Mesodermal cell (in vitro differentiated cells): ENCODE measurements at regions not wholly inside any gene's neighbourhood (a gene's known extent, or its start where the extent isn't known, plus 50 kb on each side); places are given as distances from the start of the nearest gene placed in this dataset.
"Not testable (repeated sequence)": the region's sequence is repeated elsewhere in the genome, so short reads cannot be mapped to it uniquely, and the experiment has no call there.

ENCODE experiments used
- H3K27ac ChIP-seq: 2 replicates; pipeline ENCODE4 v1.7.0; 2013; ENCODE audit warnings: mild to moderate bottlenecking, low read depth, low read length, moderate library complexity; ENCODE audit not compliant: severe bottlenecking
- H3K36me3 ChIP-seq: 2 replicates; pipeline ENCODE4 v1.7.1; 2013; ENCODE audit warnings: mild to moderate bottlenecking, low read length, moderate library complexity; ENCODE audit not compliant: control insufficient read depth, insufficient read depth
- H3K4me1 ChIP-seq: one replicate; pipeline ENCODE4 v1.7.1; 2013; ENCODE audit warnings: mild to moderate bottlenecking, low read length; ENCODE audit not compliant: insufficient read depth, control insufficient read depth, poor library complexity, severe bottlenecking
- H3K4me3 ChIP-seq: 2 replicates; pipeline ENCODE4 v1.7.0; 2013; ENCODE audit warnings: low read length, control low read depth, mild to moderate bottlenecking; ENCODE audit not compliant: insufficient read depth, poor library complexity, severe bottlenecking; ENCODE audit errors: extremely low read depth
- H3K9me3 ChIP-seq: 2 replicates; pipeline ENCODE4 v1.7.1; 2013; ENCODE audit warnings: mild to moderate bottlenecking, low read length, moderate library complexity; ENCODE audit not compliant: control insufficient read depth
- WGBS, 2 experiments: methylation state at CpG; one replicate each; pipeline ENCODE4 v1.1.5; 2013; ENCODE audit warnings: missing lambda C conversion rate in 2 of 2; ENCODE audit not compliant: insufficient coverage in 2 of 2; 5-methylcytosine and 5-hydroxymethylcytosine counted together

DNA sequence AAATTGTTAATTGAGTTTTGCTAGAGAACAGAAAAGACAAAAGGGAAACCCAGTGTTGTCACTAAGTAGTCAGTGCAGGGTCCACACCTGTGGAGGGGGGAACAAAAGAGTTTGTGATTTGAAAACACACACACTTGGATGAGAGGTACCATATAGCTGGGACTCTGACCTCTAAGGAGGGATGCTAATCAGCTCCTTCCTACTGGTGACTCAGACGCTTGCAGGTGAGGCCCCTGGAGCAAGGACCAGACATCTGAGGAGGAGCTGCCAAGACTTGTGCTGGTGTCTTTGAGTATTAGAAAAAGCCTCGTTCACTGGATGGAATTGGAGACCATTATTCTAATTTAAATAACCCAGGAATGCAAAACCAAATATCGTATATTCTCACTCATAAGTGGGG is 146.4 kb upstream of the MAP2 start:
- Histone ChIP-seq H3K4me1 (no peaks in the 10 kb centered on the region), H3K36me3 (no peaks in the 10 kb centered on the region), H3K27ac (no peak overlapping the region), H3K4me3 (no peak overlapping the region), H3K9me3 (no peaks in the 10 kb centered on the region)
- WGBS, 2 experiments = 100% methylated on average over 1 of the region's 3 CpGs; no CpG with 5 or more reads in 1 of the 2 experiments

DNA sequence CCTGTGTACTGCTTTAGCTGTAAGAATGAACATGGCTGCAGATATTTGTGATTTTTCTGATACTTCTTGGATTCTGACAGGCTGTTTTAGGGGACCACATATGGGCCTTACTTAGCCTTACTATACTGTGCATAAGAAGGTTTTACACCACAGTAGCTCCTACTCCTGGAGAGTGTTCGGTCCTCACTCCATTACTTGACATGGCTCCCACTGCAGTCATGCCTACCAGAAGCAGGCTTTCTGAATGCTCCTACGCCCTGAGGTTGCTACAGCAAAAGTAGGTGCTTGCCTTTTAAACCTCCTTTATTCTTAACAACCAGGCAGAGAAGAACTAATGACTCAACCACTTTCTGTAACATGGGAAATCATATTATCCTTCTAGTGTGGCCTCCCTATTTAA is 125.2 kb upstream of the MAP2 start:
- Histone ChIP-seq H3K27ac (no peak overlapping the region), H3K4me1 (no peaks in the 10 kb centered on the region), H3K4me3 (no peak overlapping the region), H3K9me3 (no peaks in the 10 kb centered on the region), H3K36me3 (no peaks in the 10 kb centered on the region)
- WGBS, 2 experiments = 73 to 83% methylated on average over 2 of the region's 2 CpGs

DNA sequence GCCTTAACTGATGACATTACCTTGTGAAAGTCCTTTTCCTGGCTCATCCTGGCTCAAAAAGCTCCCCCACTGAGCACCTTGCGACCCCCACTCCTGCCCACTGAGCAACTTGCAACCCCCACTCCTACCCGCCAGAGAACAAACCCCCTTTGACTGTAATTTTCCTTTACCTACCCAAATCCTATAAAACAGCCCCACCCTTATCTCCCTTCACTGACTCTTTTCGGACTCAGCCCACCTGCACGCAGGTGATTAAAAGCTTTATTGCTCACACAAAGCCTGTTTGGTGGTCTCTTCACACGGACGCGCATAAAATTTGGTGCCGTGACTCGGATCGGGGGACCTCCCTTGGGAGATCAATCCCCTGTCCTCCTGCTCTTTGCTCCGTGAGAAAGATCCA is 124.4 kb upstream of the MAP2 start:
- 28 to 31% methylated on average over 2 of the region's 11 CpGs for WGBS, 2 experiments
- H3K4me3 ChIP-seq, H3K4me1 ChIP-seq, H3K9me3 ChIP-seq, H3K36me3 ChIP-seq, H3K27ac ChIP-seq: not testable (repeated sequence)

DNA sequence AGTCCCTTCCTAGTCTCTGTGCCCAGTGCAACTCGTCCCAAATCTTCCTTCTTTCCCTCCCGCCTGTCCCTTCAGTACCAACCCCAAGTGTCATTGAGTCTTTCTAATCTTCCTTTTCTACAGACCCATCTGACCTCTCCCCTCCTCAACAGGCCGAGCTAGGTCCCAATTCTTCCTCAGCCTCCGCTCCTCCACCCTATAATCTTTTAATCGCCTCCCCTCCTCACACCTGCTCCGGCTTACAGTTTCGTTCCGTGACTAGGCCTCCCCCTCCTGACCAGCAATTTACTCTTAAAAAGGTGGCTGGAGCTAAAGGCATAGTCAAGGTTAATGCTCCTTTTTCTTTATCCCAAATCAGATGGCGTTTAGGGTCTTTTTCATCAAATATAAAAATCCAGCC is 123.1 kb upstream of the MAP2 start:
- not testable (repeated sequence) for H3K9me3 ChIP-seq, H3K4me1 ChIP-seq, H3K36me3 ChIP-seq, H3K4me3 ChIP-seq, H3K27ac ChIP-seq
- 29 to 44% methylated on average over 1 to 6 of the region's 9 CpGs for WGBS, 2 experiments

DNA sequence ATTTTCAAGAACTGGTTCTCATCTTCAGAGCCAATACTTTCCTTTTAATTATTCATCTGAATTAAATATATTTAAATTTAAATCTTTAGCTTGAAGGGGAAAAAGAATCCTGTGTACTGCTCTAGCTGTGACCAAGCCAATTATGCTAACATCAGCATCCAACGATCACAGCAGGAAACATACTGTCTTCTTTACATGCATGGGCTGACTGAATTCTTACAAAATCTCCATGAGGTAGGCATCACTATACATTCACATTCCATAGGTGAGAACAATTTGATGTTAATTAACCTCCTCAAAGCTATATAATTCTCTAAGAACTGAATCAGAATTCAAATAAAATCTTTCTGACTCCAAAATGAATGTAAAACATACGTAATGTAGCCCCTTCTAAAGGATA is 118.8 kb upstream of the MAP2 start:
- H3K4me3 ChIP-seq = no peak overlapping the region
- H3K27ac ChIP-seq = no peak overlapping the region
- no peaks in the 10 kb centered on the region for H3K9me3 ChIP-seq
- H3K36me3 ChIP-seq = no peaks in the 10 kb centered on the region
- WGBS, 2 experiments = 58 to 80% methylated on average over 1 to 2 of the region's 2 CpGs
- no peaks in the 10 kb centered on the region for H3K4me1 ChIP-seq

DNA sequence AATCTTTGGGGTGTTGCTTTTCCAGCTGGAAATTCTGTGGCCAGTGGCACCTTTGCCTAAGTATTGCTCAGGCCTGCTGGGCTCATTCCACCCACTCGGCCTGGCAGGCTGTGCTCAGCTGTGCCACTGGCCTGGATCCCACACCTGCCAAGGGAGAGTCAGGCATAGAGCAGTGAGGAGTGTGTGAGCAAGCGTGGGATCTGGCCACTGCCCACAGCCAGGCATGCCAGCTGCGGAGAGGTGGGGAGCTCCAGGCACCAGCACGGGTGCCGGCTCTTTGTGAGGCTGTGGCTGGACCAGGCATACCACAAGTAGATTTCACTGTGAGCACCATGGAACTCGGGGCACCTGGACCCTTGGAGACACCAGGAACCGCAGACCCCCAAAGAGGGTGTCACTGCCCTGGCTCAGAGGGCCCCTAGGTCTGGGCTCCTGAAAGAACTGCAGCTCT is 118.1 kb upstream of the MAP2 start:
- Histone ChIP-seq H3K9me3 (no peaks in the 10 kb centered on the region), H3K36me3 (no peaks in the 10 kb centered on the region), H3K4me1 (no peaks in the 10 kb centered on the region), H3K27ac (no peak overlapping the region), H3K4me3 (no peak overlapping the region)
- WGBS, 2 experiments = 89% methylated on average over 5 to 7 of the region's 7 CpGs

DNA sequence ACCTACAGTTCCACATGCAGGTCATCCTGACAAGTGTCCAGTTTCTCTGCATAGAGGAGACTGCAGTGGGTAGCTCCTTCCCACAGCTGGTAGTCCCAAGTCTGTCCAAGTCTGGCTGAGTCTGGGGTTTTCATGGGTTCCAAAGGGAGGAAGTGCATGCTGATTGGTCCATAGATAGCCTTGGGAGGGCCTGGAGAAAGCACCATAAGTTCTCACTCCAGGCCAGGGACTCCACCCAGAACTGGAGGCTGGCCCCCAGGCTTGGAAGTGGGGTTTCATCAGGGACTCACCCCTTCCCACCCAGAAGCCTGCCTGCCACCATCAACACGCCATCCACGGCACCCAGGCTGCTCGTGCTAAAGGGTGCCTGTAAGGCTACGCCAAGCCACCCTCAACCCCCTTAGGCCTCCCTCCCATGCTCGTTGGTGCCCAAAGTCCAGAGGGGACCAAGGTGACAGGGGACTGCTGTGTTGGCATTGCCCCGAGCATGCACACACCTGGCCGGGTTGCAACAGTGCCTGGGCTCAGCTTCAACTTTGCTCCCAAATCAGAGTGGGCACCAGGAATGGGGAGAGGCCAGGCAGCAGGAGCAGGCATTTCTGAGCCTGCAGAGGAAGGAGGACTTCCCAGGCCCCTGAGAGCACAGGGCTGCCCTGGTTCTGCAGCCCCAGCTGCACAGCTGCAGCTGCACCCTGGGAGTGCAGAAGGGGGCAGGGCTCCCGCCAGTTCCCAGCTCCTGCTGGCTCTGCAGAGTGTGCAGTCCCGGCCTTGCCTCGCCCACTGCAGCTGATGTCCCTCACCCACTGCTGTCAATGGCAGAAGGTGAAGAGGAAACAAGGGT is 116.5 kb upstream of the MAP2 start:
- no peaks in the 10 kb centered on the region for H3K9me3 ChIP-seq
- H3K27ac ChIP-seq = no peak overlapping the region
- H3K4me1 ChIP-seq = no peaks in the 10 kb centered on the region
- no peaks in the 10 kb centered on the region for H3K36me3 ChIP-seq
- 86 to 90% methylated on average over 4 to 10 of the region's 10 CpGs for WGBS, 2 experiments
- no peak overlapping the region for H3K4me3 ChIP-seq

DNA sequence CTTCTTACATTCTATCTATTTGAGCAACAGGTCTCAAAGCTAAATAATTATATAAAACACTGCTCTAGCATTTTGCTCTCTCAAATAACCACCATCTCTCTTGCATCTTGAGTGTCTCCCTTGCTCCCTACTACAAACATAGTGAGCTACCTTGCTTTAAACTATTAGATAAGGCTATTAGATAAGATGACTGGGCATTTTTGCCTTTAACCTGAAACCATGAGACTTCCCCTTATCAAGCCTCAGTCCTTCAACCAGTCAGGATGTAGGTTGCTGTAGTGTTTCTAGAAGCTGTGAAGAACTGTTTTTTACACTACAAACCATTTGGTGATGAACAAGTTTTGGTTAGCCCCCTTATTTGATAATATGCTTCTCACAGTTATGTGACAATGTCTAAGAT is 115.4 kb upstream of the MAP2 start:
- no peaks in the 10 kb centered on the region for H3K4me1 ChIP-seq
- no peak overlapping the region for H3K4me3 ChIP-seq
- H3K36me3 ChIP-seq = no peaks in the 10 kb centered on the region
- no peak overlapping the region for H3K27ac ChIP-seq
- H3K9me3 ChIP-seq = no peaks in the 10 kb centered on the region

DNA sequence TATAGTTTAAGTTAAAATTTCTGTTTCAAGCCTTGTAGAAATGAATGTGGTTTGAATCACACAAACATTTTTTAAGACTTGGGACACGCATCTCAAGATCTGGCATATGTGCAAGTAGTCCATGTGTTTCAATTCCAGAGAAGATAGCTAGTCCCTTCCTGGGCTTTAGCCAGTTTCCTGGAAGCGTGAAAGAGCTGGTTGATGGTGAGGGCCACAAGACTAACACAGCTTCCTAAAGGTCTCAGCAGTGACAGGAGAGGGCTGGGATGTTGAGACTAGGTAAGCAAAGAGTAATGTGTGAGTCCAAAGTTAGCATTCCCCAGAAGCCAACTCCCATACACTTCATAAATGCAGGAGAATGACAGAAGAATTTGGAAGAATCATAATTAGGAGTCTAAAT is 111.9 kb upstream of the MAP2 start:
- H3K27ac ChIP-seq = no peak overlapping the region
- H3K9me3 ChIP-seq = no peaks in the 10 kb centered on the region
- H3K36me3 ChIP-seq = no peaks in the 10 kb centered on the region
- WGBS, 2 experiments = 79 to 100% methylated on average over 1 to 2 of the region's 2 CpGs
- no peak overlapping the region for H3K4me3 ChIP-seq
- no peaks in the 10 kb centered on the region for H3K4me1 ChIP-seq

DNA sequence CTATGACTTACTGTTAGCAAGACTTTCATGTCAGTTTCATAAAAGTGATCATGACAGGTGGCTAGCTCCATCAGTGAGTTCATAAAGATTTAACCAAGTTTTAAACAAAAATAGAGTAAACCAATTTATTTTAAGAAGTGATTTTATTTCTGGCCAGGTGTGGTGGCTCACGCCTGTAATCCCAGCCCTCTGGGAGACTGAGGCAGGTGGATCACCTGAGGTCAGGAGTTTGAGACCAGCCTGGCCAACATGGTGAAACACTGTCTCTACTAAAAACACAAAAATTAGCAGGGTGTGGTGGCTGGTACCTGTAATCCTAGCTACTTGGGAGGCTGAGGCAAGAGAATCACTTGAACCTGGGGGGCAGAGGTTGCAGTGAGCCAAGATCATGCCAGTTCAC is 111.4 kb upstream of the MAP2 start:
- WGBS, 2 experiments = 100% methylated on average over 1 of the region's 1 CpG; no CpG with 5 or more reads in 1 of the 2 experiments

DNA sequence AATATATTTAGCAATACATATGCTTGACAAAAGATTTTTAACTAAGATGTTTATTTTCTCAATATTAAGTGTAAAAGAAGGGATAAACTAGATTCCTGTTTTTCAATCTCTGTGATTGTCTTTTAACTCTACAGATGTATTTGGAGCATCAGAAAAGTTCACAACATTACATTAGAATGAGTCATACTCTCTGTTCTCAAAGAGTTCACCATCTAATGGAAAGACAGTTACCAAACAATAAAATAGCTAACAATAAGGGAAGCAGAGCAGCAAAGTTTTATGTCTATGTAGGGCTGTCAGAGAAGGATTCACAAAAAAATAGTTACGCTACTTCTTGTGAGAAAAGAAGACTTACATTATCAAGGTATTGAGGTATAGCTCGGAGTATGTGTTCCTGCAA is 109.2 kb upstream of the MAP2 start:
- 88% methylated on average over 1 of the region's 2 CpGs; no CpG with 5 or more reads in 1 of the 2 experiments for WGBS, 2 experiments
- H3K27ac ChIP-seq = no peak overlapping the region
- no peak overlapping the region for H3K4me3 ChIP-seq
- no peaks in the 10 kb centered on the region for H3K9me3 ChIP-seq
- H3K4me1 ChIP-seq = no peaks in the 10 kb centered on the region
- H3K36me3 ChIP-seq = no peaks in the 10 kb centered on the region

More for the DNA sequence above, 111.4 kb upstream of the MAP2 start:
- not testable (repeated sequence) for H3K4me1 ChIP-seq, H3K4me3 ChIP-seq, H3K9me3 ChIP-seq, H3K36me3 ChIP-seq, H3K27ac ChIP-seq
